ENCODE measurements at regions not wholly inside any gene's neighbourhood (a gene's known extent, or its start where the extent isn't known, plus 50 kb on each side); places are given as distances from the start of the nearest gene placed in this dataset.

DNA sequence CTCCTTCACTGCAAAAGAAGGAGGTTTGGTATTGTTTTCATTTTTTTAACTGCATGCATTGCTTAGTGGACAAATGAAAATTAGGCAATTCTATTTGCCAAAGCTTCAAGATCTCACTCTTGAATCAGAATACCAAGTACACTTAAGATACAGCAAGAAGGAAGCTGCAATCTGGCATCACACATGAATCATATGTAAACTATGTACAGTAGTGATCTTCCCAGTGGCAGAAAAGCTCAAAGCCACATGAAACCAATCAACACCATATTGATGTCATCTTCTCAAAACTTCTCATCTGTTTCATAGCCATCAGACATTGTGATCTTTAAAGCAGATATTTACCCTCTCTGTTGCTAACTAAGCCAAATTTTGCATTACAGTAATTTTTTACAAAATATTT, 550.1 kb downstream of the LTN1 start:
- TF ChIP-seq, protein P1, sequence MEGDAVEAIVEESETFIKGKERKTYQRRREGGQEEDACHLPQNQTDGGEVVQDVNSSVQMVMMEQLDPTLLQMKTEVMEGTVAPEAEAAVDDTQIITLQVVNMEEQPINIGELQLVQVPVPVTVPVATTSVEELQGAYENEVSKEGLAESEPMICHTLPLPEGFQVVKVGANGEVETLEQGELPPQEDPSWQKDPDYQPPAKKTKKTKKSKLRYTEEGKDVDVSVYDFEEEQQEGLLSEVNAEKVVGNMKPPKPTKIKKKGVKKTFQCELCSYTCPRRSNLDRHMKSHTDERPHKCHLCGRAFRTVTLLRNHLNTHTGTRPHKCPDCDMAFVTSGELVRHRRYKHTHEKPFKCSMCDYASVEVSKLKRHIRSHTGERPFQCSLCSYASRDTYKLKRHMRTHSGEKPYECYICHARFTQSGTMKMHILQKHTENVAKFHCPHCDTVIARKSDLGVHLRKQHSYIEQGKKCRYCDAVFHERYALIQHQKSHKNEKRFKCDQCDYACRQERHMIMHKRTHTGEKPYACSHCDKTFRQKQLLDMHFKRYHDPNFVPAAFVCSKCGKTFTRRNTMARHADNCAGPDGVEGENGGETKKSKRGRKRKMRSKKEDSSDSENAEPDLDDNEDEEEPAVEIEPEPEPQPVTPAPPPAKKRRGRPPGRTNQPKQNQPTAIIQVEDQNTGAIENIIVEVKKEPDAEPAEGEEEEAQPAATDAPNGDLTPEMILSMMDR (IDR thresholded peaks at IDR 0.05; ENCODE audit: insufficient read depth, low read depth, low read length): no peak
- TF ChIP-seq EZH2 (IDR thresholded peaks at IDR 0.05; ENCODE audit: insufficient read depth, low read length): no peak
